Dendritic cell treated with granulocyte-macrophage colony-stimulating factor and Interleukin-4, amounts not matched to agents 40 ng/mL and 50 ng/mL, for 4 days (primary cell): ENCODE measurements at regions not wholly inside any gene's neighbourhood (a gene's known extent, or its start where the extent isn't known, plus 50 kb on each side); places are given as distances from the start of the nearest gene placed in this dataset.
"Not testable (repeated sequence)": the region's sequence is repeated elsewhere in the genome, so short reads cannot be mapped to it uniquely, and the experiment has no call there.

ENCODE experiments used
- H3K27ac Mint-ChIP-seq: one replicate; pipeline ENCODE4 v1.8.0; 2022; ENCODE audit warnings: mild to moderate bottlenecking, mixed read lengths
- H3K27me3 Mint-ChIP-seq: one replicate; pipeline ENCODE4 v1.8.0; 2022; ENCODE audit warnings: mild to moderate bottlenecking, mixed read lengths
- H3K36me3 Mint-ChIP-seq: one replicate; pipeline ENCODE4 v1.8.0; 2022; ENCODE audit warnings: low read depth, mixed read lengths
- H3K4me1 Mint-ChIP-seq: one replicate; pipeline ENCODE4 v1.8.0; 2022; ENCODE audit warnings: low read depth, mixed read lengths
- H3K4me3 Mint-ChIP-seq: one replicate; pipeline ENCODE4 v1.8.0; 2022; ENCODE audit warnings: mild to moderate bottlenecking, moderate library complexity, mixed read lengths
- H3K9me3 Mint-ChIP-seq: one replicate; pipeline ENCODE4 v1.8.0; 2022; ENCODE audit warnings: mixed read lengths
- intact Hi-C: fragments of 100-400 bp; cut with micrococcal nuclease; formaldehyde crosslinking; loops from one replicate; pipeline ENCODE4 v1.15.0; 2022

- H3K27ac Mint-ChIP-seq, H3K4me3 Mint-ChIP-seq, H3K36me3 Mint-ChIP-seq, H3K27me3 Mint-ChIP-seq, H3K4me1 Mint-ChIP-seq, intact Hi-C loops: not testable (repeated sequence)
- peaks cover 21% of the 10 kb centered on the region for H3K9me3 Mint-ChIP-seq
Observed at GRCh38 chr4:189155083-189155482, 785.6 kb upstream of the FRG1 start.

GRCh38 chr4:189162073-189162789 is 778.4 kb upstream of the FRG1 start:
- Mint-ChIP-seq H3K27ac (no peak overlapping the region), H3K9me3 (no peaks in the 10 kb centered on the region), H3K4me3 (no peak overlapping the region), H3K4me1 (no peaks in the 10 kb centered on the region), H3K27me3 (no peaks in the 10 kb centered on the region), H3K36me3 (no peaks in the 10 kb centered on the region)
- intact Hi-C loops = no loop called here

- Mint-ChIP-seq H3K27ac (no peak overlapping the region), H3K27me3 (no peaks in the 10 kb centered on the region)
- intact Hi-C loops = no loop called here
Observed at GRCh38 chr4:189162888-189163287, 777.8 kb upstream of the FRG1 start.

GRCh38 chr4:189176002-189176401 is 764.7 kb upstream of the FRG1 start:
- H3K4me1 Mint-ChIP-seq = no peaks in the 10 kb centered on the region
- H3K27ac Mint-ChIP-seq = no peak overlapping the region
- no peaks in the 10 kb centered on the region for H3K36me3 Mint-ChIP-seq

More at GRCh38 chr4:189162888-189163287, 777.8 kb upstream of the FRG1 start:
- H3K4me3 Mint-ChIP-seq = no peak overlapping the region
- no peaks in the 10 kb centered on the region for H3K9me3 Mint-ChIP-seq
- no peaks in the 10 kb centered on the region for H3K36me3 Mint-ChIP-seq
- no peaks in the 10 kb centered on the region for H3K4me1 Mint-ChIP-seq

GRCh38 chr4:189177130-189177529 is 763.5 kb upstream of the FRG1 start:
- H3K9me3 Mint-ChIP-seq = peaks cover 8% of the 10 kb centered on the region
- H3K27ac Mint-ChIP-seq = no peak overlapping the region
- no peak overlapping the region for H3K4me3 Mint-ChIP-seq
- no peaks in the 10 kb centered on the region for H3K27me3 Mint-ChIP-seq
- H3K36me3 Mint-ChIP-seq = no peaks in the 10 kb centered on the region
- intact Hi-C loops = no loop called here
- no peaks in the 10 kb centered on the region for H3K4me1 Mint-ChIP-seq

More at GRCh38 chr4:189176002-189176401, 764.7 kb upstream of the FRG1 start:
- intact Hi-C loops = no loop called here
- Mint-ChIP-seq H3K4me3 (no peak overlapping the region), H3K9me3 (peaks cover 19% of the 10 kb centered on the region), H3K27me3 (no peaks in the 10 kb centered on the region)

- H3K4me1 Mint-ChIP-seq = no peaks in the 10 kb centered on the region
- H3K4me3 Mint-ChIP-seq = no peak overlapping the region
- no peaks in the 10 kb centered on the region for H3K27me3 Mint-ChIP-seq
- no peak overlapping the region for H3K27ac Mint-ChIP-seq
- intact Hi-C loops = no loop called here
- H3K9me3 Mint-ChIP-seq = no peaks in the 10 kb centered on the region
- H3K36me3 Mint-ChIP-seq = no peaks in the 10 kb centered on the region
Observed at GRCh38 chr4:189178125-189178746, 762.4 kb upstream of the FRG1 start.

- Mint-ChIP-seq H3K4me3 (no peak overlapping the region), H3K36me3 (no peaks in the 10 kb centered on the region), H3K9me3 (peaks cover 20% of the 10 kb centered on the region), H3K4me1 (no peaks in the 10 kb centered on the region), H3K27ac (no peak overlapping the region), H3K27me3 (no peaks in the 10 kb centered on the region)
- intact Hi-C loops = no loop called here
Observed at GRCh38 chr4:189185810-189186432, 754.8 kb upstream of the FRG1 start.

GRCh38 chr4:189187531-189188052 is 753.1 kb upstream of the FRG1 start:
- intact Hi-C loops = no loop called here
- no peaks in the 10 kb centered on the region for H3K4me1 Mint-ChIP-seq
- no peak overlapping the region for H3K27ac Mint-ChIP-seq
- peaks cover 37% of the 10 kb centered on the region for H3K9me3 Mint-ChIP-seq
- H3K27me3 Mint-ChIP-seq = no peaks in the 10 kb centered on the region
- no peaks in the 10 kb centered on the region for H3K36me3 Mint-ChIP-seq
- H3K4me3 Mint-ChIP-seq = no peak overlapping the region

- intact Hi-C loops = no loop called here
- Mint-ChIP-seq H3K27me3 (no peaks in the 10 kb centered on the region), H3K4me3 (no peak overlapping the region), H3K27ac (no peak overlapping the region), H3K9me3 (peaks cover under 1% of the 10 kb centered on the region), H3K36me3 (no peaks in the 10 kb centered on the region), H3K4me1 (peaks cover 6% of the 10 kb centered on the region)
Observed at GRCh38 chr4:189198624-189199023, 742.0 kb upstream of the FRG1 start.

- Mint-ChIP-seq H3K27ac (no peak overlapping the region), H3K36me3 (no peaks in the 10 kb centered on the region), H3K9me3 (no peaks in the 10 kb centered on the region), H3K4me1 (peaks cover 6% of the 10 kb centered on the region), H3K27me3 (no peaks in the 10 kb centered on the region), H3K4me3 (no peak overlapping the region)
- intact Hi-C loops = no loop called here
Observed at GRCh38 chr4:189200353-189200752, 740.3 kb upstream of the FRG1 start.

GRCh38 chr4:189202182-189202868 is 738.3 kb upstream of the FRG1 start:
- Mint-ChIP-seq H3K27ac (no peak overlapping the region), H3K4me3 (no peak overlapping the region), H3K9me3 (no peaks in the 10 kb centered on the region), H3K4me1 (peaks cover 6% of the 10 kb centered on the region), H3K36me3 (no peaks in the 10 kb centered on the region), H3K27me3 (no peaks in the 10 kb centered on the region)
- intact Hi-C loops = no loop called here

GRCh38 chr4:189202869-189203271 is 737.8 kb upstream of the FRG1 start:
- Mint-ChIP-seq H3K36me3 (no peaks in the 10 kb centered on the region), H3K4me1 (peaks cover 6% of the 10 kb centered on the region), H3K9me3 (no peaks in the 10 kb centered on the region), H3K27me3 (no peaks in the 10 kb centered on the region), H3K4me3 (no peak overlapping the region), H3K27ac (no peak overlapping the region)
- intact Hi-C loops = no loop called here

GRCh38 chr4:189204616-189205015 is 736.1 kb upstream of the FRG1 start:
- intact Hi-C loops = loop anchor here (5.0 kb wide), 1 partner anchor 588 kb away; no protein-coding TSS in a partner anchor
- Mint-ChIP-seq H3K27ac (no peak overlapping the region), H3K4me3 (no peak overlapping the region), H3K27me3 (no peaks in the 10 kb centered on the region), H3K9me3 (no peaks in the 10 kb centered on the region), H3K36me3 (no peaks in the 10 kb centered on the region), H3K4me1 (peaks cover 6% of the 10 kb centered on the region)

GRCh38 chr4:189206953-189207352 is 733.7 kb upstream of the FRG1 start:
- H3K36me3 Mint-ChIP-seq = no peaks in the 10 kb centered on the region
- no peaks in the 10 kb centered on the region for H3K9me3 Mint-ChIP-seq
- H3K4me3 Mint-ChIP-seq = no peak overlapping the region
- no peaks in the 10 kb centered on the region for H3K27me3 Mint-ChIP-seq
- H3K27ac Mint-ChIP-seq = no peak overlapping the region
- peaks cover 6% of the 10 kb centered on the region for H3K4me1 Mint-ChIP-seq
- intact Hi-C loops = loop anchor here (5.0 kb wide), 1 partner anchor 585 kb away; no protein-coding TSS in a partner anchor
